GM12872 (cell line): ENCODE measurements at regions not wholly inside any gene's neighbourhood (a gene's known extent, or its start where the extent isn't known, plus 50 kb on each side); places are given as distances from the start of the nearest gene placed in this dataset.

Experiments
- CTCF ChIP-seq: IDR thresholded peaks from 3 replicates; pipeline ENCODE4 v1.5.1; 2011; ENCODE audit warnings: low read depth, mild to moderate bottlenecking, low read length, moderate library complexity; ENCODE audit not compliant: insufficient read depth

- TF ChIP-seq CTCF, result no peak
Observed at GRCh38 chr10:100631192-100631591, 95.4 kb downstream of the HIF1AN start.

- no peak for TF ChIP-seq CTCF
Observed at GRCh38 chr10:100632027-100632426, 96.3 kb downstream of the HIF1AN start.

- TF ChIP-seq CTCF, result no peak
Observed at GRCh38 chr10:100634034-100634433, 98.3 kb downstream of the HIF1AN start.

GRCh38 chr10:100636848-100637553 lies 101.3 kb downstream of the HIF1AN start:
- no peak for TF ChIP-seq CTCF

- TF ChIP-seq CTCF, result peak; percentile 66
Observed at GRCh38 chr10:100637785-100638184, 102.0 kb downstream of the HIF1AN start.

GRCh38 chr10:100642295-100642994 lies 102.9 kb upstream of the PAX2 start:
- TF ChIP-seq CTCF, result no peak

GRCh38 chr10:100645091-100645490 lies 100.3 kb upstream of the PAX2 start:
- TF ChIP-seq CTCF, result no peak
